ENCODE measurements at regions not wholly inside any gene's neighbourhood (a gene's known extent, or its start where the extent isn't known, plus 50 kb on each side); places are given as distances from the start of the nearest gene placed in this dataset.

DNA sequence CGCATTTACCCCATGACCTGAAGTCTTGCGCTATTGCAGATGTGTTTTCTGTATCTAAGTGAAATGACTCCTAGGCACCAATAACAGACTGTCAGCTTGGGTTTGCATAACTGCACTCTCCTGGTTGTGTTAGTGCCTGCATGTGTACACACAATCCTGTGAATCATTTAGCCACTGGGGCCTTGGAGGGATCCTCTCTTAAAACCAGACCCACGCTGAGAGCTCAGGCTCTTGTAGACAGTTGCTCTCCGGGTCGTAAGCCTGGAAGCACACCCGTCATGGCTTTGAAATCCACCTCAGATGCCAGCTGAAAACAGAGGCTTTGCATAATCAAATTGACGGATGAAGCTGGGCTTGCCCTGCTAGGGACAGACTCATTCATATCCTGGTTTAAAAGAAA, 79.2 kb upstream of the RBM19 start:
- TF ChIP-seq POLR2A (IDR thresholded peaks at IDR 0.05) (no peak), POLR2AphosphoS5 (IDR thresholded peaks at IDR 0.05) (no peak), EP300 (IDR thresholded peaks at IDR 0.05; ENCODE audit: low read depth) (no peak)
- TF ChIP-seq, protein P1, sequence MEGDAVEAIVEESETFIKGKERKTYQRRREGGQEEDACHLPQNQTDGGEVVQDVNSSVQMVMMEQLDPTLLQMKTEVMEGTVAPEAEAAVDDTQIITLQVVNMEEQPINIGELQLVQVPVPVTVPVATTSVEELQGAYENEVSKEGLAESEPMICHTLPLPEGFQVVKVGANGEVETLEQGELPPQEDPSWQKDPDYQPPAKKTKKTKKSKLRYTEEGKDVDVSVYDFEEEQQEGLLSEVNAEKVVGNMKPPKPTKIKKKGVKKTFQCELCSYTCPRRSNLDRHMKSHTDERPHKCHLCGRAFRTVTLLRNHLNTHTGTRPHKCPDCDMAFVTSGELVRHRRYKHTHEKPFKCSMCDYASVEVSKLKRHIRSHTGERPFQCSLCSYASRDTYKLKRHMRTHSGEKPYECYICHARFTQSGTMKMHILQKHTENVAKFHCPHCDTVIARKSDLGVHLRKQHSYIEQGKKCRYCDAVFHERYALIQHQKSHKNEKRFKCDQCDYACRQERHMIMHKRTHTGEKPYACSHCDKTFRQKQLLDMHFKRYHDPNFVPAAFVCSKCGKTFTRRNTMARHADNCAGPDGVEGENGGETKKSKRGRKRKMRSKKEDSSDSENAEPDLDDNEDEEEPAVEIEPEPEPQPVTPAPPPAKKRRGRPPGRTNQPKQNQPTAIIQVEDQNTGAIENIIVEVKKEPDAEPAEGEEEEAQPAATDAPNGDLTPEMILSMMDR (IDR thresholded peaks at IDR 0.05): no peak
- no peaks in the 10 kb centered on the region for H3K9me3 ChIP-seq
- peaks cover 4% of the 10 kb centered on the region for H3K27me3 ChIP-seq
- in situ Hi-C loops (cut with MboI; ENCODE audit: low pct_ligation_motif_present in 1 of 4, low pct_unique_long_range_greater_than_20kb in 1 of 4, low sequenced_read_pairs in 3 of 4): no loop called here
- 32 to 35% methylated on average over 6 to 7 of the region's 7 CpGs for WGBS, 2 donors (ENCODE audit: low coverage in 1 of 2)
- intact Hi-C loops (cut with DNase I; ENCODE audit: low total_unique reads): no loop called here
- DNase-seq: no peak
- H3K36me3 ChIP-seq: no peaks in the 10 kb centered on the region
- H3K27ac ChIP-seq: no peak overlapping the region
- H3K4me3 ChIP-seq: no peak overlapping the region
- no peaks in the 10 kb centered on the region for H3K4me1 ChIP-seq

DNA sequence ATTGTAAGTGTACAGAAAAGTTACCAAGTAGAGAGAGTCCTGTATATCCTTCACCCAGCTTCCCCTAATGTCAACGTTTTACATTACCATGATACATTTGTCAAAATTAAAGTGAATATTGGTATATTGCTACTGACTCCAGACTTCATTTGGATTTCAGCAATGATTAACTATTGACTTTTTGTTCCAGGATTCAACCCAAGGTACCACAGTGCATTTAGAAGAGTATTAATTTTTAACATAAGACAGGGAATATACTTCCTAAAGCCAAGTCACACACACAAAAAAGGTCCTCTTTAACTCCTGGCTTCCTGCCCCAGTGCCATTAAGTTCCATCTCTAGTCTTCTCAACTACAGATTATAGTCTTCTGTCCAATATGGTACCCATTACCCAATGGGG, 75.5 kb upstream of the RBM19 start:
- 50 to 58% methylated on average over 1 of the region's 1 CpG for WGBS, 2 donors (ENCODE audit: low coverage in 1 of 2)
- Histone ChIP-seq H3K4me3 (no peak overlapping the region), H3K4me1 (no peaks in the 10 kb centered on the region), H3K27ac (no peak overlapping the region), H3K36me3 (no peaks in the 10 kb centered on the region), H3K27me3 (peaks cover 4% of the 10 kb centered on the region), H3K9me3 (no peaks in the 10 kb centered on the region)
- TF ChIP-seq, protein P1 (IDR thresholded peaks at IDR 0.05): no peak
- TF ChIP-seq POLR2AphosphoS5 (IDR thresholded peaks at IDR 0.05) (no peak), POLR2A (IDR thresholded peaks at IDR 0.05) (no peak), EP300 (IDR thresholded peaks at IDR 0.05; ENCODE audit: low read depth) (no peak)
- in situ Hi-C loops (cut with MboI; ENCODE audit: low pct_ligation_motif_present in 1 of 4, low pct_unique_long_range_greater_than_20kb in 1 of 4, low sequenced_read_pairs in 3 of 4) (no loop called here), intact Hi-C loops (cut with DNase I; ENCODE audit: low total_unique reads) (no loop called here)
- DNase-seq: no peak

DNA sequence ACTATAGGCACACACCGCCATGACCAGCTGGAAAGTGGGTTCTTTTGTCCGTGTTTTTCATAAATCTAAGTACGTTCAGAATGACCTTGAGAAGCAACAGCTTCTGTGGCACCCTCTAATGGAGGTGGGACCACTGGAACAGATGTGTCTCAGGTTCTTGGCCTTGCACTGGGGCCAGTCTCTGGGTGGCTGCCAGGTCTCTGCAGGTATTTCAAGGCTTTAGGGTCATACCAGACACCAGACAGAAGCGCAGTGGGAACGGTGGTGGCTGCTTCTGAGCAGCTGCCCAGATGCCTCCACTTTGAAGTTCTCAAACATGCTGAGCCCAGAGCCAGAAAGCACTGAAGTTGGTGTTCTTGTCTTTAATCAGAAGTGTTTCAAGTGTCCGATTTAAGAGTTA, 75.0 kb upstream of the RBM19 start:
- H3K27me3 ChIP-seq: peaks cover 4% of the 10 kb centered on the region
- no peak overlapping the region for H3K4me3 ChIP-seq
- DNase-seq: no peak
- H3K36me3 ChIP-seq: no peaks in the 10 kb centered on the region
- in situ Hi-C loops (cut with MboI; ENCODE audit: low pct_ligation_motif_present in 1 of 4, low pct_unique_long_range_greater_than_20kb in 1 of 4, low sequenced_read_pairs in 3 of 4) (no loop called here), intact Hi-C loops (cut with DNase I; ENCODE audit: low total_unique reads) (no loop called here)
- no peak overlapping the region for H3K27ac ChIP-seq
- no peaks in the 10 kb centered on the region for H3K4me1 ChIP-seq
- WGBS, 2 donors (ENCODE audit: low coverage in 1 of 2): 77 to 78% methylated on average over 5 to 6 of the region's 6 CpGs
- H3K9me3 ChIP-seq: no peaks in the 10 kb centered on the region
- TF ChIP-seq EP300 (IDR thresholded peaks at IDR 0.05; ENCODE audit: low read depth) (no peak), POLR2A (IDR thresholded peaks at IDR 0.05) (no peak), POLR2AphosphoS5 (IDR thresholded peaks at IDR 0.05) (no peak)
- TF ChIP-seq, protein P1 (IDR thresholded peaks at IDR 0.05): no peak

DNA sequence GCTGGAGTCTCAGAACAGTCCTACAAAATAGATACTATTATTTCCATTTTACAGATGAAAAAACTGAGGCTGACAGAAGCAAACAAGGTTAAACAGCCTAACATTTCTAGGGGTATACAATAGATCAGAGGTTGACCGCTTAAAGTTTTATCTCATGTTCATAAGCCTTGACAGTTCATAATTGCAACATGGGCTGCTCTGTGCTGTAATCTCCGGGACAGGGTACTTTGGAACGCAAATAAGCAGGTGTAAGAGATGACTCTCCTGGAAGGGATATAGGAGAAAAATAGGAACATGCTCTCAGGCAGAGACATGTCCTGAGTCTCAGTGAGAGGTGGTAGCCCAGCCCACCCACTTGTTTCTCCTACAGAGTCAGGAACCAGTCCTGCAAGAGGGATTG, 72.8 kb upstream of the RBM19 start:
- no peaks in the 10 kb centered on the region for H3K27me3 ChIP-seq
- no peak overlapping the region for H3K4me3 ChIP-seq
- WGBS, 2 donors (ENCODE audit: low coverage in 1 of 2): 90% methylated on average over 2 to 3 of the region's 3 CpGs
- H3K27ac ChIP-seq: no peak overlapping the region
- no peak for DNase-seq
- intact Hi-C loops (cut with DNase I; ENCODE audit: low total_unique reads) (no loop called here), in situ Hi-C loops (cut with MboI; ENCODE audit: low pct_ligation_motif_present in 1 of 4, low pct_unique_long_range_greater_than_20kb in 1 of 4, low sequenced_read_pairs in 3 of 4) (no loop called here)
- no peaks in the 10 kb centered on the region for H3K36me3 ChIP-seq
- H3K9me3 ChIP-seq: no peaks in the 10 kb centered on the region
- TF ChIP-seq POLR2AphosphoS5 (IDR thresholded peaks at IDR 0.05): no peak
- TF ChIP-seq POLR2A (IDR thresholded peaks at IDR 0.05): no peak
- no peak for TF ChIP-seq EP300 (IDR thresholded peaks at IDR 0.05; ENCODE audit: low read depth)
- TF ChIP-seq, protein P1 (IDR thresholded peaks at IDR 0.05): no peak
- no peaks in the 10 kb centered on the region for H3K4me1 ChIP-seq

All from transverse colon (tissue), 4 donors.